ENCODE measurements at regions not wholly inside any gene's neighbourhood (a gene's known extent, or its start where the extent isn't known, plus 50 kb on each side); places are given as distances from the start of the nearest gene placed in this dataset.
"Not testable (repeated sequence)": the region's sequence is repeated elsewhere in the genome, so short reads cannot be mapped to it uniquely, and the experiment has no call there.

DNA sequence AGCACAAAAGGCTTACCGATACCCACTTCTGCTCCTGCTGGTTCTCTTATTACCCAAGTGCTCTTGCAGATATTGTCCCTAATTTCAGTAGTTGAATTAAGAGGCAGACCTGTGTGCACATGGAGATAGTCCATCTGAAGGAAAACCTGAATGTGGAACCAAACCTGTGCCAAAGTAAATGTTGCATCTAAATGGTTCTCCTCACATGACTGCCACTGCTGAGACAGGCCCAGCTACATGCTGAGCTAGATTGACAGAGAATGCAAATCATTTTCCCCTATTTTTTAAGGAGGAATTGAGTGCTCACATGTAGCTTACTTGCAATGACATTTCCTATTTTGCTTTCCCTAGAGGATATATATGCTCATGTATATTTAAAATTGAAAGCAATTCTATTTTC is 609.1 kb upstream of the TECRL start:
- no peak overlapping the region for H3K4me3 ChIP-seq (ENCODE audit: low read depth, low read length)
- no peak for DNase-seq (ENCODE audit: low read depth)

DNA sequence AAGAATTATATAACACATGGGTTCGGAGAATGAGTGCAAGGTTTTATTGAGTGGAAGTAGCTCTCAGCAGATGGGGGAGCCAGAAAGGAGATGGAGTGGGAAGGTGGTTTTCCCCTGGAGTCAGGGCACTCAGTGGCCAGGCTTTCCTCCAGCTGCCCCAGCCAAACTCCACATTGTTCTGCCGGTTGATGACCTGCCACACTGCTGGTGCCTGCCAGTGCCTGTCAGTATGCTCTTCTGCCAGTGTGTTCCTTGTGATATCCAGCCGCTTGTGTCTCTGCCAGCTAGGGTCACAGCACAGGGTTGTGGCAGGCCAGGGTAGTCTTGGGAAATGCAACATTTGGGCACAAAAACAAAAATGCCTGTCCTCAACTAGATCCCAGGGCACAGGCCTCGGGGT is 604.8 kb upstream of the TECRL start:
- H3K4me3 ChIP-seq (ENCODE audit: low read depth, low read length) = no peak overlapping the region
- DNase-seq (ENCODE audit: low read depth) = no peak

GRCh38 chr4:65007841-65008439 is 598.7 kb upstream of the TECRL start:
- H3K4me3 ChIP-seq (ENCODE audit: low read depth, low read length) = no peak overlapping the region
- DNase-seq (ENCODE audit: low read depth) = peak; percentile 2

GRCh38 chr4:64975177-64975576 is 565.9 kb upstream of the TECRL start:
- H3K4me3 ChIP-seq (ENCODE audit: low read depth, low read length) = no peak overlapping the region
- DNase-seq (ENCODE audit: low read depth) = no peak

- no peak overlapping the region for H3K4me3 ChIP-seq (ENCODE audit: low read depth, low read length)
- DNase-seq (ENCODE audit: low read depth) = no peak
Observed at GRCh38 chr4:64969081-64969480, 559.8 kb upstream of the TECRL start.

GRCh38 chr4:64967286-64967685 is 558.0 kb upstream of the TECRL start:
- H3K4me3 ChIP-seq (ENCODE audit: low read depth, low read length) = no peak overlapping the region
- DNase-seq (ENCODE audit: low read depth) = no peak

- no peak for DNase-seq (ENCODE audit: low read depth)
- H3K4me3 ChIP-seq (ENCODE audit: low read depth, low read length) = no peak overlapping the region
Observed at GRCh38 chr4:64960516-64960915, 551.3 kb upstream of the TECRL start.

GRCh38 chr4:64940698-64941097 is 531.4 kb upstream of the TECRL start:
- peak; percentile 8 for DNase-seq (ENCODE audit: low read depth)
- H3K4me3 ChIP-seq (ENCODE audit: low read depth, low read length) = no peak overlapping the region

- no peak for DNase-seq (ENCODE audit: low read depth)
- no peak overlapping the region for H3K4me3 ChIP-seq (ENCODE audit: low read depth, low read length)
Observed at GRCh38 chr4:64935469-64936001, 526.3 kb upstream of the TECRL start.

- no peak overlapping the region for H3K4me3 ChIP-seq (ENCODE audit: low read depth, low read length)
- DNase-seq (ENCODE audit: low read depth) = no peak
Observed at GRCh38 chr4:64911846-64912245, 502.6 kb upstream of the TECRL start.

DNA sequence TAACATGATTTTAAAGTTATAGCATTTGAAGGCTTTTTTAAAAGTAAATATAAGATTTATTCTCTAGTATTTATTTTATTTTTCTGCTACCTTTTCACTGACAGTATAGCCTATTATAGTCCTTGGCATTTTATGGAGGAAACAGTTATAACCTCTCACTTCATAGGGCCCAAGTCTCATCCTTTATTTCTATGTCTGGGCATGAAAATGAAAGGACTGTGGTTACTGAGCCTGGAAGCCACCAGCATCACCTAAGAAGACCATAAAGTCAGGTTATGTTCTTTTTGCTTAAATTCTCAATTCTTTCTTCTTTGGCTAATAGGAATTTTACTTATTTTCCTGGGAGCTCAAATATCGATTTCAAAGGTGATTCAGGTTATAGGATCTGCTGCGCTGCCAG is 494.7 kb upstream of the TECRL start:
- no peak for DNase-seq (ENCODE audit: low read depth)
- no peak overlapping the region for H3K4me3 ChIP-seq (ENCODE audit: low read depth, low read length)

GRCh38 chr4:64899563-64899962 is 490.3 kb upstream of the TECRL start:
- no peak for DNase-seq (ENCODE audit: low read depth)
- no peak overlapping the region for H3K4me3 ChIP-seq (ENCODE audit: low read depth, low read length)

GRCh38 chr4:64899030-64899429 is 489.8 kb upstream of the TECRL start:
- not testable (repeated sequence) for DNase-seq (ENCODE audit: low read depth); H3K4me3 ChIP-seq (ENCODE audit: low read depth, low read length)

GRCh38 chr4:64897683-64898082 is 488.4 kb upstream of the TECRL start:
- no peak for DNase-seq (ENCODE audit: low read depth)
- no peak overlapping the region for H3K4me3 ChIP-seq (ENCODE audit: low read depth, low read length)

- H3K4me3 ChIP-seq (ENCODE audit: low read depth, low read length) = no peak overlapping the region
- DNase-seq (ENCODE audit: low read depth) = no peak
Observed at GRCh38 chr4:64895031-64895430, 485.8 kb upstream of the TECRL start.

DNA sequence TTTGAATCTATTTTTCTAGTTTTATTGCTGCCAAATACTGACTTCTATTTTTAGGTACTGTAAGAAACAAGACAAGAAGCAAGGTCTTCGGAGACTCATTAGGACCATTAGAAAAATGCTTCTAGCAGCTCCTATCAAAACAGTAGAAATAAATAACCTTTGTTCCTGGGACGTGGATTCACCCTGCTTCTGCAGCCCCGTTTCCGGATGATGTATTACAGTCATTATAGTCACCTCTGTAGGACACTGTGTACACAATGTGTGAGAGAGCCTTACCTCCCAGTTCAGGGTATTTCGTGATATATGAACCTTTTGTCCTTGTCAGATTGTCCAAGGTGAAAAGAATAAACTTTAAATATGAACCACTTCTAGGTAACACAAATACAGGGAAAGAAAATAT is 484.0 kb upstream of the TECRL start:
- no peak overlapping the region for H3K4me3 ChIP-seq (ENCODE audit: low read depth, low read length)
- DNase-seq (ENCODE audit: low read depth) = no peak

DNA sequence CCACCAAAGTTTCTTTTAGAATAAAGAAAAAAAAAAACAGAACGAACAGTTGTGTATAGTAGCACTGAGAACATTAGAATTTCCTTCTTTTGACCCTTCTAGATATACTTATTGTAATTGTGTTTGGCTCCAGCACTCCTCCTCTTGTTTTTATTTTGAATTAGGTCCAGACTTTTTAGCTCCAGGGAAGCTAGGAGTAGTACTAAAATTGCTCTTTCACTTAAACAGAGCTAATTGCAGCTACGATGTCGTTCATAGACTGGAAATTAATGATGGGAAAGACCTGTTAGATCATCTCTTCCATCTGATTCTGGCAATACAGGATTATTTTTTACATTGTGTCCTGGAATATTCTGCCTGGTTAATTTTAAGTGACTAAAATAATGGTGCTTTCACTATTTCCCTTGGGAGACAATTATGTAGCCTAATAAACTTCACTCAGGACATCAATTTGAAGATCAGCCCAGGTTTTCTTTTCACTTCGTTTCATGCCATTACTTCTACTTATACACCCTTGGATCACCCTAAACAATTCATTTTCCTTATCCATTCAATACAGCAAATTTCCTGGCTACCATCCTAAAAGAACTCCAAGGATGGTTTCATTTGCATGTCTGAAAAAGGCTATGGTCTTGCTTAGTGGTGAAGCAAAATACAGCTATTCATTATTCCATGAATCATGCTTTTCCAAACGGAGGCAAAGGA is 480.8 kb upstream of the TECRL start:
- DNase-seq (ENCODE audit: low read depth) = no peak
- H3K4me3 ChIP-seq (ENCODE audit: low read depth, low read length) = no peak overlapping the region

- H3K4me3 ChIP-seq (ENCODE audit: low read depth, low read length) = no peak overlapping the region
- no peak for DNase-seq (ENCODE audit: low read depth)
Observed at GRCh38 chr4:64883087-64883807, 474.0 kb upstream of the TECRL start.

GRCh38 chr4:64882311-64883086 is 473.2 kb upstream of the TECRL start:
- DNase-seq (ENCODE audit: low read depth) = no peak

DNA sequence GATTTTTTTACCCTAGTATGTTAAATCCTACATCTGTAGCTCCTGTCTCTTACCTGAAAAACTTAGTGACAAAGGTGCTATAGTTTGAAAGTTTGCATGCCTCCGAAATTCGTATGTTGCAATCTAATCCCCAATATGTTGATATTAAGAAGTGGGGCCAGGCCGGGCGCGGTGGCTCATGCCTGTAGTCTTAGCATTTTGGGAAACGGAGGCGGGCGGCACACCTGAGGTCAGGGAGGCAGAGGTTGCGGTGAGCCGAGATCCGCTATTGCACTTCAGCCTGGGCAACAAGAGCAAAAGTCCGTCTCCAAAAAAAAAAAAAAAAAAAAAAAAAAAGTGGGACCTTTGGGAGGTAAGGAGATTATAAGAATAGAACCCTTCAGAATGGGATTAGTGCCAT is 471.3 kb upstream of the TECRL start:
- no peak for DNase-seq (ENCODE audit: low read depth)
- H3K4me3 ChIP-seq (ENCODE audit: low read depth, low read length) = no peak overlapping the region

More at GRCh38 chr4:64882311-64883086, 473.2 kb upstream of the TECRL start:
- H3K4me3 ChIP-seq (ENCODE audit: low read depth, low read length) = no peak overlapping the region

All from skeletal muscle cell (primary cell).